ENCODE measurements at regions not wholly inside any gene's neighbourhood (a gene's known extent, or its start where the extent isn't known, plus 50 kb on each side); places are given as distances from the start of the nearest gene placed in this dataset.
"Not testable (repeated sequence)": the region's sequence is repeated elsewhere in the genome, so short reads cannot be mapped to it uniquely, and the experiment has no call there.

DNA sequence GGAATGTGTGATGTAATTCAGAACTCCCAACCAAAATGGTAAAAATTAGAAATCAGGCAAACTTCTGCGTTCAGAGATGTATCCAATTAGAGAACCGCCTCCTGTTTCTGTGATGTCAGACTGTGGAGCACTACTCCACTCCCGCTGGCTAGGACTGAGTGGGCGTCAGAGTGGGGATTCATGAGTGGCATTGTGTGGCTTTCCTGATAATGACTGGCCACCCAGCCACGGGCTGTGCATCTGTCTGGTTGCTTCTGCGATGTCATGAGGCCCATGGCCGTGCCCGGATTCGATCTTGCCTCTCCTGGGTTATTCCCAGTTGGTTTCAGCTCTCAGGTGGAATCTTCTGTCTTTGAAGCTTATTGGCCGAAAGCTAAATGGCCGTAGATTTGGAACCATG lies 87.1 kb upstream of the KCNA1 start:
- no peak for DNase-seq

DNA sequence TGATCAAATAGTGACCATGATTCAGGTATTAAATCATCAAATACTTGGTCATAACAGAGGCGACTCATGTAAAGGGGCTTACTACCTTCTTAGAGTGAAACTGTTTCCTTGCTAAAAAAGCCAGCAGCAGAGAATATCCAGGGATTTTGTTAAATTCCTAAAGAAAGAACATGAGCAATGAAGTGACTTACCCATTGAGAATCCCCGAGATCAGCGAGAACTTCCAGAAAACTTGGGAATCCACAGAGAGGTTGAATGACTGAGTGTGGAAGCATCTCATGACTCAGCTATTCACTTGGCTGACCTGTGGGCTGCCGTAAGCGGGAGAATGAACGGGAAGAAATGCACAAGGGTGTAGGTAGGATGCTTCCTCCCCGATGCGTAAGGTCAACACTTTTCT lies 85.3 kb upstream of the KCNA1 start:
- no peak for DNase-seq

DNA sequence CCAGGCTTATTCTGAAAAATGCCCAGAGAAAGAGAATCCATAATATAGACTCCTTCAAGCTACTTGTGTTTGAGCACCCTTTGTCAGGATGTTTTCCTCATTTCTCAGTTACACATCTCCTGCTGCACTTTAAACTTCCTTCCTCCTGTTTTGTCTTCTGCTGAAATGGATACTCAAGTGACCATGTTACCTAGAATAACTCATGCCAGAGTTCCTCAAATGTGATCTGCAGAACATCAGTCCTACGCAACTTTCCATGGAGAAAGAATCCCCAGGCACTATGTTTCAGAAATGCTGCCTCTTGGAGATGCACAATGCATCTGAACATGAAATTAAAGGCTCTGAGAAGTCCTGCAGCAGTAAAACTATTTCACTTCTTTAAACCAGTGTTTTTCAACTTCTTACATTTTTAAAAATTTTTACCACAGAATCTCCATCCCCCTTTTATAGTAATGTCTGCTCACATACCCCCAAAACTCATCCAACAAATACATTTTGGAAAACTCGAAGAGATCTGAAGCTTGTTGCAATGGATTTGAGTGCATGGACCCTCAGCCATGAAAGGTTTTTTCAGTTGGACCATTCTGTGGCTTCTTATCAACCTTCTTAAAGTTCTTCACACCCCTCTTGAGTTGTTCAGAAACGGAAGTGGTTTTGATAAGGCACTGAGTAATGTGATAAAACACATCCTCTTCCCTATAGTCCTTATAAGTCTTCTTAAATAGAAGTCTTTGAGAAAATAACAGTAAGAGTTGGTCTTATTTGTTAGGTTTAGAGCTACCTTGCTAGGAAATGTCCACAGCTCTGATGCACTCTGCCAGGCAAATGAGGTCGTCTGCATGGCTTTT lies 84.5 kb upstream of the KCNA1 start:
- no peak for DNase-seq

DNA sequence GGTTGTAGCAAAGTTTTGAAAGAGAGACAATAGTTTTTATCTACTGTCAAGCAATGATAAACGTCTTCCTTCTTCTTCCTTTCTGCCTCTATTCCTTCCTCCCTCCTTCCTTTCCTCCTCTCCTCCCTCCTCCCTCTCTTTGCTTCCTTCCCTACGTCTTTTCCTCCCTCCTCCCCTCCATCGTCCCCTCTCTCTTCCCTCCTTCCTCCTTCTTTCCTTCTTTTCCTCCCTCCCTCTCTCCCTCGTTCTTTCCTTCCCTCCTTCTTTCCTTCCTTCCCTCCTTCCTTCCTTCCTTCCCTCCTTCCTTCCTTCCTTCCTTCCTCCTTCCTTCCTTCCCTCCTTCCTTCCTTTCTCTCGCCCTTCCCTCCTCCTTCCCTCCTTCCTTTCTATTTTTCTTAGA lies 82.8 kb upstream of the KCNA1 start:
- no peak for DNase-seq

DNA sequence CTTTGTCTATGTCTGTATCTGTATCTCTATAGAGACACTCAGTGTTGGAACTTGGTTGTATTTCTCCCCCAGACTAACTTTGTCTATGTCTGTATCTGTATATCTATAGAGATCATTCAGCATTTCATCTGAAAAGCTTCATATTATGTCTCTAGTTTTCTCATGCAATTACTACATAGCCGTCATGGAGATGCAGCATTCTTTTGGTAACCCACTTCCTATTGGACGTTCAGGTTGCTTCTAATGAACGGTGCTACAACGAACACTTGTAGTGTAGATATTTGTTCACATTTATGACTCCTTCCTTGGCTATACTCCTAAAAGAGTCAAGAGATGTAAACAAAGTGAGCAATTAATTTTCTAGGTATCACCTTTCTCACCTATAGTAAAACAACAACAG lies 81.5 kb upstream of the KCNA1 start:
- DNase-seq: no peak

DNA sequence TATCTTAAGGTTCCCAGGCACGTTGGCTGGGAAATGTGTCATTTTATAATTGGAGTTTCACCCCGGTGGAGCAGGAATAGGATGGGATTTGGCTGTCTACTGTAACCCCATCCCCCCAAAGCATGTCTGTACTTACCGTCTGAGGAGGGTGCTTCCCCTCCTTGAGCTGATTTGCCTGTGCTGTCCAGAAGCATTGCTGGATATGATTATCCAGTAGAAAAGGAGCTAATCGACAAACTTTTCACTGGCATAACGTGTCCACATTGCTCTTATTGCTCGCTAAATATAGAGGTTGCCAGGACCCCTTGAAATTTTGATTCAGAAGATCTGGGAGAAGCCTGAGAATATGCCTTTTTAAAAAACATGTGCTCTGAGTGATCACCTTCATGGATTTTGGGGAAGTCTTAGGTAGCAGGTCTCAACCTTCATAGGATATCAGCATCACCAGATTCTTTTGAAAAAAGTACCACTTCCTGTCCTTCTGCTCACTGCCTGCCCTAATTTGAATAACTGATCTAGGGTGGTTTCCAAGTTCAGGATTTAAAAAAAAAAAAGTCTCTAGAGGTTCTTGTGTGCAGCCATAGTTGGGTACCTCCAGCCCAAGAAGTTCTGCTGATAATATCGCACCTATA lies 80.4 kb upstream of the KCNA1 start:
- DNase-seq: no peak

DNA sequence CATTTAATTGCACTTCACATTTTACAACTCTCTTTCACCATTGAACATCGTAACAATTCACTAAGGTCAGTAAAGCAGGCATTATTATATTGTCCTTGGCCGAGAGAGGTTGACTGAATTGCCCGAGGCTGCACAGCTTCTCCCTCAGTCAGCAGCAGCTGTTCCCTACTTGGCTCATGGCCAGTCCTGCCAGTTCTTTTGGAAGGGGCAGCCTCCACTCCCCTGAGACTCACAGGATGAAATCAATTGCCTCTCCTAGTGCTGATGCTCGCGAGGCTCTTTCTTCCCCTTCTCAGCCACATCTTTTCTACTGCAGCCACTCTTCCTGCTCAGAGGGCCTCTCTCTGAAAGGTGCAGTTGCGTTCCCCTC lies 79.9 kb upstream of the KCNA1 start:
- no peak for DNase-seq

DNA sequence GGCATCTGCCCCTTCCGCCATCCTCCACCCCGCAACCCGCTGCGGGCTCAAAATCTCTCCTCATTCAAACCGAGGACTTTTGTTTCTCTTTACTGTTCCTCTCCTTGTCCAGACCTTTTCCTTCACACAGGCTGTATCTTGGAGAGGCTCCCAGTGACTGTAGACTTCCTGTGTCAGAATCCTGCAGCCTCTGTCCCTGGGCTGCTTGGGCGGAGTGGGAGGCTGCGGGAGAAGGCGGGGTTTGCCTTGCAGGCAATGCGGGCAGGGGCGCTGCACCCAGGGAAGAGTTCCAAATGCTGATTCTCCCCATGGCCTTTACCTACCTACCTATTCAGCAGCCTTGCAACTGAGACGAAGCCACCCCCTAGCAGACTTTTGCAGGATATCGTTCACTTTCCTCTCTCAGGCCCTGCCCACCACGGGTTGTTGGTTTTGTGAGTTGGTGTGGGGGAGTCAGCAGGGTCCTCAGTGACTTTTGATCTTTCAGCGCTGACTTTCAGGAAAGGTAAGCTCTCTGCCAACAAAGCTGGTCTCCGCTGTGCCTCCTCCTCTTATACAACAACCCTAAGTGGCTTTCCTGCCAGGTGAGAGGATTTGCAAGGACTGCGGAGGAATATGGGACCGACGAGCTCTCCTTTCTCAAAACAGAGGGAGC lies 79.0 kb upstream of the KCNA1 start:
- no peak for DNase-seq

DNA sequence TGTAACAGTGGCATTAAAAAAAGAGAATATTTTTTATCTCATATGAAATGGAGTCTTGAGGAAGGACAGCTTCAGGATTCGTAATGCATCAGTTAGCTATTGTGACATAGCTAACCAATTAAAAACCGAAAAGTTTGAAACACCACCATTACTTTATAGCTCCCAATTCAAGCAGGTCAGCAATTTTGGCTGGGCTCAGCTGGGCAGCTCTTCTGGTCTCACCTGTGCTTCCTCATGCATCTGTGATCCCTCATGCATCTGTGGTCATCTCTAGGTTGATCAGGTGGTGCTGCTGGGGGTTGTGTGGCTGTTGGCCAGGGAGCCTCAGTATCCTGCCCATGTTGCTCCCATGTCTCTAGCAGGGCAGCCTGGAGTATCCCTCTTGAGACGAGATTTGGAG lies 76.7 kb upstream of the KCNA1 start:
- no peak for DNase-seq

DNA sequence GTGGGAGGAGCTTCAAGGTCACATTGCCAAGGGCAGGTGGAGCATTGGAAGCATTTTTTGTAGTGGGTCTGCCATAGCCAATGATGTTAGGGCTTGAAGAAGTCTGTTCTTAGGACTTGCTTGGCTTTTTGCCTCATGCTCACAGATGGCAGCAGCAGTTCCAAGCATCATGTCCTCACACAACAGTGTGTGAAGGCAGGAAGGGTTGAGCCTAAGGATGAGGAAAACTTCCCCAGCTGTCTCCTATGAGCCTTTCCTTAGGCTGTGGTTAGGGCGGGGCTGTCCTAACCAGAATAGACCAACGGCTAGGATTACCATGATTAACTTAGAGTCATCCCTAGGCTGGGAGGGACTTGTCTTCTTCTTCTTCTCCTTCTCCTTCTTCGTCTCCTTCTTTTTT lies 76.2 kb upstream of the KCNA1 start:
- DNase-seq: no peak

DNA sequence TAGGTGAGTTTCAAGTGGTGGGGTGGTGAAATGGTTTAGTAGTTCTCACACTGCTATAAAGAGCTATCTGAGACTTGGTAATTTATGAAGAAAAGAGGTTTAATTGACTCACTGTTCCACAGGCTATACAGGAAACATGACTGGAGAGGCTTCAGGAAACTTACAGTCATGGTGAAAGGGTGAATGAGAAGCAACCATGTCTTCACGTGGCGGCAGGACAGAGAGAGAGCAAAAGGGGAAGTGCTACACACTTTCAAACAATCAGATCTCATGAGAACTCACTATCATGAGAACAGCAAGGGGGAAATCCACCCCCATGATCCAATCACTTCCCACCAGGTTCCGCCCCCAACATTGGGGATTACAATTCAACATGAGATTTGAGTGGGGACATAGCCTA lies 67.3 kb upstream of the KCNA1 start:
- DNase-seq: not testable (repeated sequence)

DNA sequence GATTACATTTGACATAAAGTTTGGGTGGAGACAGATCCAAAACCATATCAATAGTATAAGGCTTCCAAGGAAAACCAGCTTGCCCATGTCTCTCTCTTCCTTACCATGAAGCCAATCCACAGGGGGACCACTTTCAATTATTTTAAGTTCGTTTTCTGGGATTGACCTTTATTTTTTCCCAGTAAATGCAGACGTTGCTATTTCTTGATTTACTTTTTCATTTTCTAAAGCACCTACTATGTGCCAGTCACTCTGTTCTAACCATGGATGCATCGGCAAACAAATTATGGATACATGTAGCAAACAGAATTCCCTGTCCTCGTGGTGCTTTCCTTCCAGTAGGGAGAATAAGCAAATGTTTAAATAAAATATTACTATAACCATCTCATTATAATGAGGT lies 65.8 kb upstream of the KCNA1 start:
- no peak for DNase-seq

DNA sequence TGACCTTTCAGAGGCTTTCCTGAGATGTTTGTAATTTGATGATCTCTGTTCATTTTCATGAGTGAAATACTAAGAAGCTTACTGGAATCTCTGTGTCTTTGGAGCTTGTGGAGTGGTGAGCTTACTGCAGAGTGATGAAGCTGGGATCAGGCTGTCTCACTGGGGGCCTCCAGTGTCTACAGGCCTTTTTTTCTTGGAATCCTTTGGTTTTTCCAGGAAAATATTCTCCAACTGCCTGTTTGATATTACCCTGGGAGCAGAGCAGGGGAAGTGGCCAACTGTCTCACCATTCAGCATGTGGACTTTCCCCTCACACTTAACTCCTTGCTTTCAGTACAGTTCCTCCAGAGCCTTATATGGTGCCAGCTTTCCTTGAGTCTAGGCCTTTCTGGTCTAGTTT lies 62.0 kb upstream of the KCNA1 start:
- DNase-seq: no peak

DNA sequence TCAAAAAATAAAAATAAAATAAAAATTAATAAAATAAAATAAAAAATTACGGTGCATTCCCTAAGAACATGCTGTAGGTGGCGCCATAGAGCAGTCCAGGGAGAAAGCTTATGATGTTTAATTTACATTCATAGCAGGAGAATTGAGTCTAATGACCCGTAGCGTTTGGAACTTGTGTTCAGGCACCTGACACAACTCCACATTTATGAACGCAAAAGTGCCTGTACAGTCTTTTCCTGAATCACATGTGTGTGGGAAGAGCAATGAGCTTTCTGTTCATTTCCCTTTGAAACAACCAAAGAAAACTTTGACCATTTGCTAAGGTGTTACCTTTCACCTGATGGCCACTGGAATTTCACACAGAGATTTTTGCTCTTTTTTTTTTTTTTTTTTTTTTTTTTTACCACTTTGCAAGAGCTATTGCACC lies 60.6 kb upstream of the KCNA1 start:
- peak; percentile 27 for DNase-seq

DNA sequence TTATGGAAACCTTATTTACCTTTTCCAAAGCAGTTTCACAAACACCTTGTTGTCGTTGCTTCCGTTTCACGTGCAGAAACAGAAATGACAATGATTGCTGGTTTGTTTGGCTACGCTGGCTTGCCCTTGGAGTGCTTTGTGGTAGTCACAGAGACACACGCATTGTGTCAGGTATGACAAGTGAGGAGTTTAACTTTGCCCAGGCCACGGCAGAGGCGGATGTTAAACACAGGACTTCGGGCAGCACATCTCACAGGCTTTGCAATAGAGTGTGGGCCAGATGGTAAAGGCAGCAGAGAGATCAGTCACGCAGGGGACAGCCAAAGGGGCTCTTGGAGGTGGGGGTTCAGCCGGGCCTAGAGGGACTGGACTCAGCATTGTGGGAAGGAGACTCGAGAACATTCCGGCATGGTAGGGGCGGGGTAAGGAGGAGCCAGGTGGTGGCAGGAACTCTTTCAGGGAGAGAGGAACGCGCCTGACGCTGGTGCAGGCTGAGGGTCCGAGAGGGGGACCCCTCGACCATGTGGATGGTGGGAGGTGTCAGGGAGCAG lies 59.8 kb upstream of the KCNA1 start:
- DNase-seq: no peak

DNA sequence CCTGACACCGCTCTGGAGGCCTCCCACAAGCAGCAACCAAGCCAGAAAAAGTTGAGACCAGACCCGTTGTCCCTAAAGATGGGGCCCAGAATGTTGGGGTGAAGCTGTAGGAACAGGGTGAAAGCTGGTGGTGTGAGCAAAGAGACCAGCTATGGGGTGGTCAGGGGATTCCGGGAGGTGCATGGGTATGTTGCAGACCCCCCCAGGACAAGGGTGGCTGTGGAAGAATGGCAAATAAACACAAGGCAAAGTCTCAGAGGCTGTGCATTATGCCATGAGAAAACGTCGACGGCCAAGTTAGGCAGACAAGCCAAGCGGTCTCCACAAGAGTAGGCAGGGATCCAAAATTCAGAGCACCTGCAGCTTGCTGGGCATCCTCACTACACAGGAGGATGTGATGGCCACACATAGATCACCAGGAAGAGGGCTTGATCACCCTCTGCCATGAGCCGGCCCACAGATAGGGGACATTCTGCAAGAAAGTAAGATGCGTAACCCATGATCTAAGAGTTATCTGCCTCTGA lies 58.8 kb upstream of the KCNA1 start:
- no peak for DNase-seq

DNA sequence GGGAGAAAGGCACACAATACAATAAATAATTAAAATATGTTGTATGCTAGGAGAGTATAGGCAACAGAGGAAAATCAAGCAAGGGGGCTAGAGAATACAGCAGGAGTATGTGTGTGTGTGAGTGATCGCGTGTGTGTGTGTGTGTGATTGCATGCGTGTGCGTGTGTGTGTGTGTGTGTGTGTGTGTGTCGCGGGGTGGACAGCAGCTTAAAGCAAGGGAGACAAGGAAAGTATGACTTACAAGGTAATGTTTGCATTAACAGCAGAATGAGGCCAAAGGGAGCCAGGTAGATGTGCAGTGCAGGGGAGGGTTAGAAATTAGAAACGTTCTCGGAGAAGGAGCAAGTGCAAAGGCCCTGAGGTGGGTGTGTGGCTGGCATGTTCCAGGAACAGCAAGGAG lies 57.4 kb upstream of the KCNA1 start:
- DNase-seq: no peak

DNA sequence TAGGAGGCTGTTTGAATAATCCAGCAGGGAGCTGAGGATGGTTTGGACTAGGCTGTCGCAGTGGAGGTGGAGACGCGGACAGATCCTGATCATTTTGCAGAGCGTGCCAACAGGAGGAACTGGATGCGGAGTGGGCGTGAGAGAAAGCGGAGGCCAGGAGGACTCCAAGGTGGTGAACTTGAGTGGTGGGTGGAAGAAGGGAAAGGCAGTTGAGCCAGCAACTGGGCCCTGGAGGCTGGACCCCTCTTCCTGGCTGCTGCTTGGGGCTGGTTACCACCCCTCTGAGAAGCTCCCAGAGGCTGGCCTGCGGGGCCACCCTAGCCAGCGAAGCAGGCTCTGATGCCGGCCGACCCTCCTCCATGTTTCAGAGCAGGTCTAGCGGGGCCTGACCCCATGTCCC lies 56.8 kb upstream of the KCNA1 start:
- no peak for DNase-seq

DNA sequence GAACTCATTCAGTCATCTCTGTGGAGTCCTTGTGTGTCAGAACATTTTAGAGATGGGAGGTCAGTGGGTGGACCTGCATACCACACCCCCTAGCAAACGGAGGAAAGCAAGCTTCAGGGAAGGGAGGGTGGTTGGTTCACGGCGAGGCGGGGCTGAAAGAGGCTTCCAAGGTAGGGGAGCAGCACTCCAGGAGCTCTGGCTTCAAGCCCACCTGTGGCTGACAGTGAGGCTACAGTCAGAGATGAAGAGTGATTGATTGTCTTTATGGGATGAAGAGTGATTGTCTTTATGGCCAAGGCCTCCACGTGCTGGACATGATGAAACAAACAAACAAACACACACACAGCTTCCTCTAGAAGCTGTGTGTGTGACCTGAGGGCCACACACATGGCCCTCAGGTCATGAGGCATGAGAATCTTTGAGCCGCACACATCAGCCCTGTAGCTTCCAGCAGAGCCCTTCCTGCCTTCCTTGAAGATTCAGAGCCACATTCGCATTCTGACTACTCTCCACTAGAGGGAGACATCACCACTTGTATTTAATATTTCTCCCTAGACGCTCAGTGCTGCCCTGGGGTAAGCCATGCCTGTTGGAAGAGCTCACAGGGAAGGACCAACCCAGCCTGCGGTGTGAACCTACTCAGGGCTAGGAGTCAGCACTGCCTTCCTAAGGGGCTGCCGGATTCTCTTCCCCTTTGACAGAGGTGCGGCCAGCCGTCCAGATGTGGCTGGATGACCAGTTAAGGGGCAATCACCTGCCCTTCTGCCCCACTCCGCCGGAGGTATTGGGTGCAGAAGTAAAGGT lies 54.4 kb upstream of the KCNA1 start:
- peak; percentile 56 for DNase-seq

DNA sequence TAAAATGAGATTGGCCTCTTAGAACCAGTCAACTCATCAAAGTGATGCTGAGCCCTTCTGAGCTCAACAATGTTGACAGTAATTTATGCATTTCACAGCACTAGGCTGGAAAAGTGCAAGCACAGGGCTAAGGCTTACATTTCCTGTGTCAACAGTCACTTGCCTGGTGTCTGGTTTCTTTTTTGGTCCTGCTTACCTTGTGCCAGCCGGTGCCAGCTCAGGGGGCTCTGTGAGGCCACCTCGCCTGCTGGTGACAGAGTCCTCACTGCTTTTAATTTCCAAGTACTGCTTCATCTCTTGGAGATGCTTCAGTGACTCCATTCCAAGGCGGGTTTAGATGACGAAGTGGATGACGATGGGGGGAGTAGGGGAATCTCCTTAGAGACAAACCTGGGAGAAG lies 53.1 kb upstream of the KCNA1 start:
- DNase-seq: no peak

DNA sequence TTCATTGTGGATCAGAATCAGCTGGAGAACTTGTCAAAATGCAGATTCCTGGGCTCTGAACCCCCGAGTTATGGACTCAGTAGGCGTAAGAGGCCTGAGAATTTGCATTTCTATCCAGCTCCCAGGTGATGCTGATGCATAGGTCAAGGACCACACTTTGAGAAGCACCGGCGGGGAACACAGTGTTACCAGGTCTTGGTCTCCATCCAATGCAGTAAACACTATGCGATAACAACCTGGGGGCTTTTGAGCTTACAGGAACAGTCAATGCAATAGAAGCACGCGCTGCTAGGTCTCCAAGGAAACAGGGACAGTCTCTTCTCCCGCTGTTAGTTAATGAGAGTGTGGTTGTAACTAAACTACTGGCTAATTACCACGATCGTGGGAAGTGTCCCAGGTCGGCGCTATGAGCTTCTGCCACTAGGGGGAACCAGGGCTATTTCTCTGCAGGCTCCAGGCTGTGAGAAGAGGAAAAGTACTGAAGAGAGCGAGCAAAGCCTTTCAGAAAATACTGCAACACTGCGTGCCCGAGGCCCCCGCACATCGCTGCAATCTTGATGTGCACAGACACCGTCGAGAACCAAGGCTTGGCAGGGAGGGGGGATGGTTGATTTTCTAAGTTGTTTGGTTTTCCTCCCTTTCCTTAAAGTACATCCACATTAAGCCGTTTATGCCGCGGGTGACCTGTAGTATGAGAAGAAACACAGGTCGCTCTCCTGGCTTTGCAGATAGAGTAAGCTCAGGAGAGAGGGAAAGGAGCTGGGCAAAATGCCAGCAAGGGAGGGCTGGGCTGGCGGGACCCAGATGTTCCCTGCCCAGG lies 52.0 kb upstream of the KCNA1 start:
- peak; percentile 69 for DNase-seq

DNA sequence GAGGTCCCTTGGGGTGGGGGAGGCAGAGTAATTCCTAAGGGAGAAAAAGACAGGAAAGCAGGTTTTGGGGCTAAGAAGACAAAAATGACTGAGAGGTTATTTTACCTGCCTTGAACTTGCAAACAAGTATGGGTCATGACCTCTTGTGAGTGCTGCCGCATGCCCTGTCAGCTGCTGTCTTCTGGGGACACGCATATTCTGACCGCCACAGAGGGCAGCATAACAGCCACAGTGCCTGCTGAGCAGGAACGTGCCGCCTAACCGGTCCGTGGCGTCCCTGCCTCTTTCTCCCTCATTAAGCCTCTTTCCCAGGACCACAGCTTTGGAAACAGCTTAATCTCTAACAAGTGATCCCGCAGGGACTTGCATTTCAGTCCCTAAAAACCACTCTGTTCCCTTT lies 51.3 kb upstream of the KCNA1 start:
- DNase-seq: no peak

Measured in CD4-positive, alpha-beta T cell treated with Interleukin-6 for 4 hours (primary cell).